K562 (cell line): ENCODE measurements at regions not wholly inside any gene's neighbourhood (a gene's known extent, or its start where the extent isn't known, plus 50 kb on each side); places are given as distances from the start of the nearest gene placed in this dataset.

Experiments used
- ATAC-seq: fragments of 200-7000 bp; cut with Tn5 transposase; 3 replicates; pipeline ENCODE4 v1.9.1; 2020; ENCODE audit warnings: moderate library complexity
- BruUV-seq: library from RNA; stranded (reverse); fragments of 400-500 nt; replicated peaks from 2 replicates; lab custom pipeline; 2021; lab: Mats Ljungman, UMichigan
- CTCF ChIA-PET: fragments of 300-600 bp; formaldehyde crosslinking; extraction: SDS; loops from one replicate; lab custom pipeline; 2021; ENCODE audit warnings: low intra/inter-chr PET ratio; lab: Yijun Ruan, JAX
- POLR2A ChIA-PET: fragments of 300-600, 350-650 bp; sonication (Branson Sonifier 250); formaldehyde crosslinking; extraction: SDS; loops from one replicate; lab custom pipeline; 2021; ENCODE audit warnings: antibody characterized with exemption, inconsistent platforms; lab: Yijun Ruan, JAX
- DNase-seq, 4 experiments: peaks; one replicate each; pipeline versions ENCODE4 v3.0.0 to v3.0.0-alpha.2; 2011 to 2018; ENCODE audit warnings: low spot score in 3 of 4, mixed read lengths in 3 of 4; ENCODE audit errors: extremely low read depth in 1 of 4
- FAIRE-seq: peaks from 2 replicates; lab custom pipeline; 2011; peaks lifted over from hg19 to GRCh38; lab: Jason Lieb, UNC
- H2AFZ ChIP-seq: 2 replicates; pipeline ENCODE4 v1.6.0; 2011; ENCODE audit warnings: low read depth, low read length, control low read depth, inconsistent platforms
- H3K27ac ChIP-seq: fragments of 200-600 bp; 3 replicates; pipeline ENCODE4 v1.8.0; 2011; ENCODE audit warnings: low read depth, mild to moderate bottlenecking, control low read depth, inconsistent platforms, low read length, moderate library complexity, mixed read lengths; ENCODE audit errors: extremely low read depth
- H3K27me3 ChIP-seq, 2 experiments: fragments of 300-600 bp in 1 of 2; 2 replicates in 1 of 2; 3 replicates in 1 of 2; pipeline versions ENCODE4 v1.6.0 to v1.8.0; 2011; ENCODE audit warnings: inconsistent platforms in 2 of 2, low read length in 2 of 2, mild to moderate bottlenecking in 1 of 2, mixed read lengths in 1 of 2, moderate library complexity in 1 of 2; ENCODE audit not compliant: control insufficient read depth in 2 of 2, insufficient read depth in 2 of 2
- H3K36me3 ChIP-seq: fragments of 300-600 bp; 3 replicates; pipeline ENCODE4 v1.8.0; 2011; ENCODE audit warnings: mild to moderate bottlenecking, low read length, inconsistent platforms; ENCODE audit not compliant: control insufficient read depth, insufficient read depth
- H3K4me1 ChIP-seq, 2 experiments: fragments of 200-600 bp in 1 of 2; replicated peaks in 1 of 2; 2 replicates in 1 of 2; 3 replicates in 1 of 2; pipeline versions ENCODE4 v1.5.1 to v1.8.0; 2011; ENCODE audit warnings: inconsistent platforms in 2 of 2, low read length in 2 of 2, mild to moderate bottlenecking in 1 of 2, mixed read lengths in 1 of 2, moderate library complexity in 1 of 2; ENCODE audit not compliant: control insufficient read depth in 2 of 2, insufficient read depth in 2 of 2
- H3K4me2 ChIP-seq: 2 replicates; pipeline ENCODE4 v1.6.1; 2011; ENCODE audit warnings: low read length, control low read depth, inconsistent platforms, mixed read lengths; ENCODE audit not compliant: insufficient read depth
- H3K4me3 ChIP-seq: fragments of 200-600 bp; sonication (generic), shearing (Covaris generic); 2 replicates; pipeline ENCODE4 v1.5.1; 2016; ENCODE audit warnings: control low read depth, inconsistent platforms
- H3K79me2 ChIP-seq: fragments of 200-600 bp; 3 replicates; pipeline ENCODE4 v1.8.0; 2011; ENCODE audit warnings: low read length, inconsistent platforms; ENCODE audit not compliant: control insufficient read depth, insufficient read depth
- H3K9ac ChIP-seq, 2 experiments: 2 replicates each; pipeline versions ENCODE4 v1.6.0 to v1.6.1; 2011; ENCODE audit warnings: low read depth in 2 of 2, low read length in 2 of 2, control low read depth in 1 of 2, inconsistent platforms in 1 of 2, mild to moderate bottlenecking in 1 of 2, mixed read lengths in 1 of 2; ENCODE audit not compliant: insufficient read depth in 1 of 2
- H3K9me1 ChIP-seq: one replicate; pipeline ENCODE4 v1.6.0; 2011; ENCODE audit warnings: inconsistent platforms, mild to moderate bottlenecking, low read length, moderate library complexity; ENCODE audit not compliant: control insufficient read depth, insufficient read depth
- H3K9me3 ChIP-seq: replicated peaks from 2 replicates; pipeline ENCODE4 v1.5.1; 2011; ENCODE audit warnings: low read depth, low read length, inconsistent platforms; ENCODE audit not compliant: control insufficient read depth, insufficient read depth
- H4K20me1 ChIP-seq: replicated peaks from 2 replicates; pipeline ENCODE4 v1.6.1; 2011; ENCODE audit warnings: low read length, inconsistent platforms, mixed read lengths; ENCODE audit not compliant: control insufficient read depth, insufficient read depth
- BDP1 ChIP-seq: IDR thresholded peaks from 3 replicates; pipeline ENCODE4 v1.6.1; 2011; ENCODE audit not compliant: insufficient read length, insufficient read depth
- CEBPG ChIP-seq, 3 experiments: fragments of 200-800 bp in 1 of 3; sonication (Bioruptor generic) in 1 of 3; sonication (generic) in 1 of 3; formaldehyde crosslinking in 1 of 3; IDR thresholded peaks in 2 of 3; conservative IDR thresholded peaks in 1 of 3; 2 replicates each; pipeline versions ENCODE4 v1.6.1 to v1.8.0; 2016 to 2022; ENCODE audit warnings: missing compliant biosample characterization in 2 of 3, missing genetic modification characterization in 2 of 3, mild to moderate bottlenecking in 1 of 3, missing genetic modification reagents in 1 of 3
- CHD4 ChIP-seq: fragments of 200-600 bp; sonication (generic); IDR thresholded peaks from 3 replicates; pipeline ENCODE4 v1.6.1; 2012; ENCODE audit warnings: low read depth, mild to moderate bottlenecking, mixed read lengths, low read length, inconsistent platforms; ENCODE audit not compliant: insufficient read depth, insufficient replicate concordance, poor library complexity, severe bottlenecking
- ILF3 ChIP-seq: fragments of 450-650 bp; IDR thresholded peaks from 2 replicates; pipeline ENCODE4 v1.6.1; 2018; ENCODE audit warnings: antibody characterized with exemption, mild to moderate bottlenecking, moderate library complexity, borderline replicate concordance
- MAZ ChIP-seq, 2 experiments: fragments of 450-650 bp in 1 of 2; sonication (generic) in 1 of 2; formaldehyde crosslinking; IDR thresholded peaks in 1 of 2; conservative IDR thresholded peaks in 1 of 2; 2 replicates each; pipeline versions ENCODE4 v1.4.0 to v1.5.0; 2020; ENCODE audit warnings: mild to moderate bottlenecking in 1 of 2, missing genetic modification reagents in 1 of 2
- NCOR1 ChIP-seq: fragments of 450-650 bp; IDR thresholded peaks from 2 replicates; pipeline ENCODE4 v1.6.1; 2016; ENCODE audit warnings: mild to moderate bottlenecking, moderate library complexity
- PYGO2 ChIP-seq: fragments of 450-650 bp; IDR thresholded peaks from 2 replicates; pipeline ENCODE4 v1.6.1; 2016; ENCODE audit warnings: mild to moderate bottlenecking, missing genetic modification characterization, moderate library complexity, missing compliant biosample characterization
- RBFOX2 ChIP-seq: fragments of 200-400 bp; formaldehyde crosslinking; IDR thresholded peaks from 2 replicates; pipeline ENCODE4 v1.6.1; 2017; ENCODE audit warnings: low read depth, mild to moderate bottlenecking, low read length, moderate library complexity
- RHOXF2B ChIP-seq: fragments of 250-450 bp; sonication (Bioruptor Pico); conservative IDR thresholded peaks from 2 replicates; pipeline ENCODE4 v1.5.1; 2021
- TEAD1 ChIP-seq, 2 experiments: fragments of 450-650 bp in 1 of 2; sonication (generic) in 1 of 2; formaldehyde crosslinking; IDR thresholded peaks; 2 replicates each; pipeline versions ENCODE4 v1.4.0 to v1.8.0; 2020 to 2022; ENCODE audit warnings: mild to moderate bottlenecking in 2 of 2, missing genetic modification reagents in 1 of 2
- TGIF2 ChIP-seq: sonication (generic); formaldehyde crosslinking; IDR thresholded peaks from 2 replicates; pipeline ENCODE4 v1.8.1; 2022; ENCODE audit warnings: mild to moderate bottlenecking, missing genetic modification reagents, moderate library complexity
- ZNF212 ChIP-seq: fragments of 450-650 bp; formaldehyde crosslinking; IDR thresholded peaks from 2 replicates; pipeline ENCODE4 v1.4.0; 2020; ENCODE audit warnings: mild to moderate bottlenecking
- in situ Hi-C: fragments of 300-500 bp; cut with MboI; formaldehyde crosslinking; loops from 4 replicates; pipeline ENCODE4 v1.15.0; 2018; ENCODE audit warnings: inconsistent platforms, mixed read lengths
- intact Hi-C: fragments of 100-400 bp; cut with micrococcal nuclease; formaldehyde crosslinking; loops from 2 replicates; pipeline ENCODE4 v1.14.2; 2022
- TF ChIP-seq, protein P1 (sequence below): fragments of 250-450 bp; sonication (Bioruptor Pico); IDR thresholded peaks from 2 replicates; pipeline ENCODE4 v1.5.0; 2021; ENCODE audit warnings: mild to moderate bottlenecking, borderline replicate concordance
- TF ChIP-seq, protein P2 (sequence below): fragments of 200-800 bp; sonication (Bioruptor generic); IDR thresholded peaks from 2 replicates; pipeline ENCODE4 v1.6.1; 2016; ENCODE audit warnings: missing genetic modification characterization, missing compliant biosample characterization

DNA sequence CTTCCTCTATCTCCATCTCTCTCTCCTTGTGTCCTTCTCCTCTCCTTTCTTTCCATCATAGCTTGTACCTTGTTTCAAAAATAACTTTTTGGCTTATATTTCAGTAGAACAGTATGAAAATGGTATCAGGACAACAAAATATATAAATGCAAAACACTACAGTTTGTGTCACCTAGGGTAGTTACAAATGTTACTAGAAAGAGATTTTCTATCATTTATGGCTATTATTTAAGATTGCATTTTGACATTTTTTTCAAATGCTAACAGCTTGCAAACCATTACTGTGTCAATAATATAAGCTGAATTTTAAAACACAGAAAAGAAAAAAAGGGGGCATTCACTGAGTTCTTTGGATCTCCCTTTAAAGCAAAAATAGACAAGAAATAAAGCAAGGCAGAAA lies 392.3 kb upstream of the LRRC4C start:
- FAIRE-seq (no peak), DNase-seq (no peak), ATAC-seq (no peak)
- BruUV-seq: no TSS peak
- Histone ChIP-seq H3K9me1 (no peaks in the 10 kb centered on the region), H3K27ac (no peak overlapping the region), H3K79me2 (no peaks in the 10 kb centered on the region), H3K27me3 (no peaks in the 10 kb centered on the region), H3K4me3 (no peak overlapping the region), H4K20me1 (no peaks in the 10 kb centered on the region), H2AFZ (no peak overlapping the region), H3K36me3 (no peaks in the 10 kb centered on the region), H3K4me1 (no peaks in the 10 kb centered on the region), H3K9me3 (no peaks in the 10 kb centered on the region), H3K9ac (no peak overlapping the region), H3K4me2 (no peak overlapping the region)
- ChIA-PET CTCF (no interaction called here), POLR2A (no interaction called here)
- in situ Hi-C loops: no loop called here
- intact Hi-C loops: no loop called here
- TF ChIP-seq TEAD1 (CRISPR knock-in tag; IDR thresholded peaks at IDR 0.05) (no peak), PYGO2 (tag) (no peak), CHD4 (no peak), BDP1 (no peak), TGIF2 (CRISPR knock-in tag) (no peak), MAZ (CRISPR knock-in tag; conservative IDR thresholded peaks at IDR 0.05 in 1 of 2, IDR thresholded peaks at IDR 0.05 in 1 of 2) (no peak), NCOR1 (no peak), ILF3 (no peak), ZNF212 (CRISPR knock-in tag) (no peak), RHOXF2B (CRISPR knock-in tag) (no peak), RBFOX2 (no peak), CEBPG (CRISPR knock-in tag; IDR thresholded peaks at IDR 0.05) (no peak), CEBPG (tag; conservative IDR thresholded peaks at IDR 0.05 in 1 of 2, IDR thresholded peaks at IDR 0.05 in 1 of 2) (no peak)
- TF ChIP-seq, protein P1, sequence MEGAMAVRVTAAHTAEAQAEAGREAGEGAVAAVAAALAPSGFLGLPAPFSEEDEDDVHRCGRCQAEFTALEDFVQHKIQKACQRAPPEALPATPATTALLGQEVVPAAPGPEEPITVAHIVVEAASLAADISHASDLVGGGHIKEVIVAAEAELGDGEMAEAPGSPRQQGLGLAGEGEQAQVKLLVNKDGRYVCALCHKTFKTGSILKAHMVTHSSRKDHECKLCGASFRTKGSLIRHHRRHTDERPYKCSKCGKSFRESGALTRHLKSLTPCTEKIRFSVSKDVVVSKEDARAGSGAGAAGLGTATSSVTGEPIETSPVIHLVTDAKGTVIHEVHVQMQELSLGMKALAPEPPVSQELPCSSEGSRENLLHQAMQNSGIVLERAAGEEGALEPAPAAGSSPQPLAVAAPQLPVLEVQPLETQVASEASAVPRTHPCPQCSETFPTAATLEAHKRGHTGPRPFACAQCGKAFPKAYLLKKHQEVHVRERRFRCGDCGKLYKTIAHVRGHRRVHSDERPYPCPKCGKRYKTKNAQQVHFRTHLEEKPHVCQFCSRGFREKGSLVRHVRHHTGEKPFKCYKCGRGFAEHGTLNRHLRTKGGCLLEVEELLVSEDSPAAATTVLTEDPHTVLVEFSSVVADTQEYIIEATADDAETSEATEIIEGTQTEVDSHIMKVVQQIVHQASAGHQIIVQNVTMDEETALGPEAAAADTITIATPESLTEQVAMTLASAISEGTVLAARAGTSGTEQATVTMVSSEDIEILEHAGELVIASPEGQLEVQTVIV (CRISPR knock-in tag): no peak
- TF ChIP-seq, protein P2, sequence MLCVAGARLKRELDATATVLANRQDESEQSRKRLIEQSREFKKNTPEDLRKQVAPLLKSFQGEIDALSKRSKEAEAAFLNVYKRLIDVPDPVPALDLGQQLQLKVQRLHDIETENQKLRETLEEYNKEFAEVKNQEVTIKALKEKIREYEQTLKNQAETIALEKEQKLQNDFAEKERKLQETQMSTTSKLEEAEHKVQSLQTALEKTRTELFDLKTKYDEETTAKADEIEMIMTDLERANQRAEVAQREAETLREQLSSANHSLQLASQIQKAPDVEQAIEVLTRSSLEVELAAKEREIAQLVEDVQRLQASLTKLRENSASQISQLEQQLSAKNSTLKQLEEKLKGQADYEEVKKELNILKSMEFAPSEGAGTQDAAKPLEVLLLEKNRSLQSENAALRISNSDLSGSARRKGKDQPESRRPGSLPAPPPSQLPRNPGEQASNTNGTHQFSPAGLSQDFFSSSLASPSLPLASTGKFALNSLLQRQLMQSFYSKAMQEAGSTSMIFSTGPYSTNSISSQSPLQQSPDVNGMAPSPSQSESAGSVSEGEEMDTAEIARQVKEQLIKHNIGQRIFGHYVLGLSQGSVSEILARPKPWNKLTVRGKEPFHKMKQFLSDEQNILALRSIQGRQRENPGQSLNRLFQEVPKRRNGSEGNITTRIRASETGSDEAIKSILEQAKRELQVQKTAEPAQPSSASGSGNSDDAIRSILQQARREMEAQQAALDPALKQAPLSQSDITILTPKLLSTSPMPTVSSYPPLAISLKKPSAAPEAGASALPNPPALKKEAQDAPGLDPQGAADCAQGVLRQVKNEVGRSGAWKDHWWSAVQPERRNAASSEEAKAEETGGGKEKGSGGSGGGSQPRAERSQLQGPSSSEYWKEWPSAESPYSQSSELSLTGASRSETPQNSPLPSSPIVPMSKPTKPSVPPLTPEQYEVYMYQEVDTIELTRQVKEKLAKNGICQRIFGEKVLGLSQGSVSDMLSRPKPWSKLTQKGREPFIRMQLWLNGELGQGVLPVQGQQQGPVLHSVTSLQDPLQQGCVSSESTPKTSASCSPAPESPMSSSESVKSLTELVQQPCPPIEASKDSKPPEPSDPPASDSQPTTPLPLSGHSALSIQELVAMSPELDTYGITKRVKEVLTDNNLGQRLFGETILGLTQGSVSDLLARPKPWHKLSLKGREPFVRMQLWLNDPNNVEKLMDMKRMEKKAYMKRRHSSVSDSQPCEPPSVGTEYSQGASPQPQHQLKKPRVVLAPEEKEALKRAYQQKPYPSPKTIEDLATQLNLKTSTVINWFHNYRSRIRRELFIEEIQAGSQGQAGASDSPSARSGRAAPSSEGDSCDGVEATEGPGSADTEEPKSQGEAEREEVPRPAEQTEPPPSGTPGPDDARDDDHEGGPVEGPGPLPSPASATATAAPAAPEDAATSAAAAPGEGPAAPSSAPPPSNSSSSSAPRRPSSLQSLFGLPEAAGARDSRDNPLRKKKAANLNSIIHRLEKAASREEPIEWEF: no peak
